GM19193 (cell line): ENCODE measurements at regions not wholly inside any gene's neighbourhood (a gene's known extent, or its start where the extent isn't known, plus 50 kb on each side); places are given as distances from the start of the nearest gene placed in this dataset.

Experiments
- POLR2A ChIP-seq: IDR thresholded peaks from 4 replicates; pipeline ENCODE4 v1.6.1; 2011; ENCODE audit not compliant: insufficient read depth, insufficient read length; ENCODE audit errors: extremely low read depth

GRCh38 chr10:78868861-78869260 lies 199.9 kb upstream of the ZMIZ1 start:
- no peak for TF ChIP-seq POLR2A

GRCh38 chr10:78869508-78870454 lies 199.0 kb upstream of the ZMIZ1 start:
- TF ChIP-seq POLR2A = no peak

DNA sequence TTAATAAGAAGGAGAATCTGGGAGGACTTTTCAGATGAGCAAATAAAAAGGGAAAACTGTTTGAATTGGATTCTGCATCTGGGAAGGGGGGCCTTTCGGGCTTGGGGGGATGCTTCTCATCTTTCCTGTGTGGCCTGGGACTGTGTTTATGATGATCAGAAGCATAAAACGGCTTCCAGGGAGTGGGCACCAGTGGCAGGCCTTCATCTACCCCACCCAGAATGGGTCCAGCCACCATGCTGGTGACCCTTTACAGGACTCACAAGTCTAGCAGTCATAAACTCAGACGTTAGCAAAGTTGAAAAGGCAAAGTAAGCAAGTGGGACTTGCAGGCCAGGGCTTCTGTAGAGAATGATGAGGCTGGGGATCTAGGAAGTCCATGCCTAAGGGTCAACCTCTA lies 198.3 kb upstream of the ZMIZ1 start:
- no peak for TF ChIP-seq POLR2A

DNA sequence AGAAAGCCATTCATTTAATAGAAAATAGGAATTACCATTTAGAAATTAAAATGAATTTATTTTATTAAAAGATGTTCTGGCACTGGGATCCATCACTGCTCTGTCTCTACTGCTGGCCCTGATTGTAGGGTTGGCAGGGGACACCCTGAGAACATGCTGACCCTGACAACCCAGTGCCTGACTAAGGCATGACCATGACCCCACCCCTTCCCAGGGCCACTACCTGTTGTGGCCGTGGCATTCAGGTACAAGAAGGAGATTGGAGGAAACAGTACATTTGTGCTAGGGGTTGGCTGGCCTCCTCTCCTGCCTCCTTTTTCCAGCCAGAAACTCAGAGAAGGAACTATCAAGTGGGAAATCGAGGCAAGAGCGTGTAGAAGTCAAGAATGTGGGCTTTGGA lies 197.0 kb upstream of the ZMIZ1 start:
- TF ChIP-seq POLR2A = no peak

DNA sequence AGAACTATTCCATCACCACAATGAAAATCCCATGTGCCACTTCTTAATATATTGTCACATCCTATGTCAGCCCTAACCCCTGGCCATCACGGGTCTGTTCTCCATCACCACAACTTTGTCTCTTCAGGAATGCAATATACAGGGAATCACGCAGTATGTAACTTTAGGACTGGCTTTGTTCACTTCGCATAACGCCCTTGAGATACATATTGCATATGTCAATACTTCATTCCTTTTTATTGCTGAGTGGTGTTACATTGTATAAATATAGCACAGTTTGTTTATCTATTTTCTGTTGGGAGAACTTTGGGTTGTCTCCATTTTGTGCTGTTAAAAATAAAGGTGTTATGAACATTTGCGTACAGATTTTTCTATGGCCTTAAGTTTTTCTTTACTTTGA lies 195.4 kb upstream of the ZMIZ1 start:
- no peak for TF ChIP-seq POLR2A

DNA sequence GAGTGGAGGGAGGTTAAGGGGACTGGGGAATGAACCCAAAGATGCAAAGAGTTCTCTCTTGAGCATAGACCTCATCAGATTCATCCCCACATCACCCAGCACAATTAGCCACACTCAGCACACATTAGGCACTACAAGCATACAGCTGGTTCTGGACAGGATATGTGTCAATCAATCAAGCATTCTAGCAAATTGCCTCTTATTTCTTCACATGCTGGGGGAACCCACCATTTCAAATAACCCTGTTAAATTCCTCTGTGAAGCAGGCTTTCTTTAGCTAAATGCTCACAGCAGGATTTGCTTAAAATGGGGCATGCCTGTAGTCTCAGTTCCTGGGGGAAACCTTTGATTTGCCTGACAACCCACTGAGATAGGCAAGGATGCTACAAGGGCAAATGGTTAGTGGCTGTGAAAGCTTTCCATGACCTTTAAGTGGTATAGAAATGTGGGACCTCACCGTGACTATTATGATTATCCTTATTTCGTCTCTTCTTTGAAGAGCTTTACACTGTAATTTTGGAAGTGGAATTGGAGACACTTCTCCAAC lies 193.4 kb upstream of the ZMIZ1 start:
- no peak for TF ChIP-seq POLR2A

DNA sequence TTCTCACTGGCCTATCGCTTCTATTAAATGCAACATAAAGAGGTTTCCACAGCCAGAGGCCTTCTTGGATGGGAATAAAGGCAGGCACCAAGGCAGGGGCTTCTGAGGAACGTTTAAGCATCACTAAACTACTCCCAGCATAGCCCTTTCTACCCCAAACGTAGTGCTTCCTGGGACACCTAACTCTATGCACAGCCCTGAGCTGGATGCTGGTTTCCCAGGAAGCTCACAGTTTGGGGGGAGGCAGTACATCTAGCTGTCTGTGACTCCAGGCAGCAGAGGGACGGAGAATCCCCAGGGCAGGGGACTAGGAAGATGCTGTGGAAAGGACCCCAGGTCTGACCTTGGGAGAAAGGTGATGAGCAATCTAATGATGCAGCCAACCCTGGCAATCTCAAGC lies 192.8 kb upstream of the ZMIZ1 start:
- no peak for TF ChIP-seq POLR2A

DNA sequence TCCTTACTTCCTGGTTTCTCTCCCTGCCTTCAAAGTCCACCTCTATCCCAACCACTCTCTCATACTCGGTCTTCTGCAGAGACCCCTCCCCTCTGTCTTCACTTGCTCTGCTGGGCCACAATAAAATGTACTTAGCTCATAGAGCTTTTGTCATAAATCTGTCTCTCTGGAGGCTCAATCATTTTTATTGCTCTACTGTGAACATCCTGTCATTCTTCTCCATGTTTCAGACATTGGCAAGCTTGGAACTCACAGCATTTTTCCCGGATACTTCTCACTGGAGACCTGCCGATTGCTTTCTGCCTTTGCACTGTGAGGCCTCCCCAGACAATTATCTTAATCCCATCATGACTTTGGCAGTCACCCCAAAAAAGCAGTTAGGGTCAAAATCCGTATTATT lies 192.3 kb upstream of the ZMIZ1 start:
- TF ChIP-seq POLR2A = no peak

DNA sequence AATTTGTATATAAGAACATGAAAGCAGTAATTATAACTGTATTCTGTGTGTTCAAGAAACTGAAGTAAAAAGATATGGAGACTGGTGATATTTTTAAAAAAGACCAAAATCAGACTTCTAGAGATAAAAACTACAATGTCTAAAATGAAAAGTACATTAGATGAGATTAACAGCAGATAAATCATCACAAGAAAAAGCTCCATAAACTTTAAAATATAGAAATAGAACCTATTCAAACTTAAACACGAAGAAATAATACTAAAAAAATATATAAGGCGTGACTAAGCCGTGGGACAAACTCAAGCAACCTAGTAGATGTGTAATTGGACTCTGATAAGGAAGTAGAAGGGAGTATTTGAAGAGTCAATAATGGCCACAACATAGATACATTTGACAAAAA lies 189.1 kb upstream of the ZMIZ1 start:
- no peak for TF ChIP-seq POLR2A

DNA sequence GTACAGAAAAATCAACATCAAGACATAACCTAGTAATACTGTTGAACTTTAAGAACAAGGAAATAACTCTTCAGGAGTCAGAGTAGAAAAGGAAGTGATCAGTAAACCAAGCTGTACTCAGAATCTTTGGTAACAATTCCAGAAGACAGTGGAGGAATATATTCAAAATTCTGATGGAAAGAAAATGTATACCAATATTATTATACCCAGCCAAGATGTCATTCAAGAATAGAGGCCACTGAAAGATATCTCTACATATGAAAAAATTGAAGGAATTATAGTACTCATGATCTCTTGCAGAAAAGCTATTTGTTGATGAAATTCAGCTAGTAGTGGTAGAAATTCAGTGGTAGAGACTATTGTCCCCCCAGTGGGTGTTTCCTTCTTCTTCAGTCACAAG lies 182.6 kb upstream of the ZMIZ1 start:
- no peak for TF ChIP-seq POLR2A

- TF ChIP-seq POLR2A = no peak
These were observed 179.2 kb upstream of the ZMIZ1 start for GRCh38 chr10:78889536-78890063.

- TF ChIP-seq POLR2A = no peak
These were observed 178.3 kb upstream of the ZMIZ1 start for GRCh38 chr10:78890506-78890905.

GRCh38 chr10:78891741-78892140 lies 177.0 kb upstream of the ZMIZ1 start:
- TF ChIP-seq POLR2A = no peak

DNA sequence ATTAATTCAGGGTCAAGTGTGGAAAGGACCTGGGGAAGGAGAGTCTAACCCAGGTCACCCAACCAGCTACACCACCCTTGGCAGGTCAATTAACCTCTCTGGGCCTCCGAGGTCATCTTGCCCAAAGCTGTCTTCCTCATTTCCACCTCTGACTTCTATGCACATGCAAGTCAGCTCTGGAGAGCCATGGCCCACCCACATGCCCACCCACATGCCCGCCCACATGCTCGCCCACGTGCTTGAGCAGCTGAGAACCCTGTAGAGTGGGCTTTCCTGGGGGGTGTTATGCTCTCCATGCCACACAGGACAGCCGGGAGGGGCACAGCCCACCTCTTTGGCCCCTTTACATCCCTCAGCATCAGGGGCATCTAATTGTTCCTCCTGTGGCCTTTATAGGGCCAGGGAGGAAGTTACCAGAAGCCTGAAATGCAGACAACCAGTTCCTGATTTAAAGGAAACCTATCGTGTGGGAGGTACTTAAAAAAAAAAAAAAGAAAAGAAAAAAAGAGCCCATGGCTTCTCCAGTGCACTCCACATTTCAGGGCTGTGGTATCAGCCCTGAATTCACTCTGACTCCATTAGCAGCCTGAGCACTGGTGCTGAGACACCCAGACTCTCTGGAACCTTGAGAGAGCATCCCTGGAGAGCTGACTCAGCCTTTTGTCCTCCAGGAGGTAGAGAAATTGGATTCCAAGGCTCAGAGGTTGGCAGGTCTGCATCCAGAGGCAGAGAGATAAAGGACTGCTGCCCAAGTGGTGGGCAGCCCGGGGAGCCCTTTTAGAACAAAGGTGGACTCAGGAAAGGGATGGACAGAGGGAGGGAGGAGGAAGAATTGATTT lies 176.2 kb upstream of the ZMIZ1 start:
- no peak for TF ChIP-seq POLR2A

- no peak for TF ChIP-seq POLR2A
These were observed 175.5 kb upstream of the ZMIZ1 start for GRCh38 chr10:78893217-78893616.

DNA sequence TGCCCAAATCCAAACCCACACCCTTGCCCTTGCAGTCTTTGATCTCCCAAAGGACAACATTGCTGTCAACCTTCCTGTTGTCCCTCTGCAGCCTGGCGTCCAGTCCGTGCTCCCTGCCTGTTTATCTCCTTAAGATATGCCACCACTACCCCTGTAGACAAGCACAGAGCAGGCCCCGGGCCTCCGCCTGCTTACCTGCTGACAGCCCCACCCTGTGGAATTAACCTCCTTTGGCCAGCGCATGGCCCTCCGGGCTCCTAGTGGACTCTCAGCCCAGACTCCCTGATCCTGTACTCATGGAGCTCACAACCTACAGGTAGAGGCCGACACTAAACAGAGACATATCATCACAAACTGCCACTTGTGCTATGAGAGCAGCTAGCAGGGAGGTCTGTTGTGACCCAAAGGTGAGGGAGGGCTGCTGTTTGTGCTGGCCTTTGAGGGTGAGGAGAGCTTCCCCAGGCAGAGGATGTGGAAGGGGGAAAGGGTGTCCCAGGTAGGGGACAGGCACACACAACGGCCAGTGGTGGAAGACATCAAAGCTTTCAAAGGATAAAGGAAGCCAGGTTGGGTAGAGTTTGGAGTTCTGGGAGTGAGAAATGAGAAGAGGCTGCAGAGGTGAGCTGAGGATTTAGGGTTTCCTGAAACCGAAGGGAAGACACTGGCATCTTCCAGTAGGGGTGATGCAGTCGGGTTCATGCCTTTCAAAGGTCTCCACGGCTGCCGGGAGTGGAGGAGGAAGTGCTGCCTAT lies 174.5 kb upstream of the ZMIZ1 start:
- TF ChIP-seq POLR2A = no peak

- TF ChIP-seq POLR2A = no peak
These were observed 173.9 kb upstream of the ZMIZ1 start for GRCh38 chr10:78894841-78895195.
